HPDE6-E6E7 (cell line): ENCODE measurements at regions not wholly inside any gene's neighbourhood (a gene's known extent, or its start where the extent isn't known, plus 50 kb on each side); places are given as distances from the start of the nearest gene placed in this dataset.

Source experiments
- DNase-seq: peaks from one replicate; pipeline ENCODE4 v3.0.0; 2011; ENCODE audit warnings: missing footprints; ENCODE audit errors: extremely low spot score

DNA sequence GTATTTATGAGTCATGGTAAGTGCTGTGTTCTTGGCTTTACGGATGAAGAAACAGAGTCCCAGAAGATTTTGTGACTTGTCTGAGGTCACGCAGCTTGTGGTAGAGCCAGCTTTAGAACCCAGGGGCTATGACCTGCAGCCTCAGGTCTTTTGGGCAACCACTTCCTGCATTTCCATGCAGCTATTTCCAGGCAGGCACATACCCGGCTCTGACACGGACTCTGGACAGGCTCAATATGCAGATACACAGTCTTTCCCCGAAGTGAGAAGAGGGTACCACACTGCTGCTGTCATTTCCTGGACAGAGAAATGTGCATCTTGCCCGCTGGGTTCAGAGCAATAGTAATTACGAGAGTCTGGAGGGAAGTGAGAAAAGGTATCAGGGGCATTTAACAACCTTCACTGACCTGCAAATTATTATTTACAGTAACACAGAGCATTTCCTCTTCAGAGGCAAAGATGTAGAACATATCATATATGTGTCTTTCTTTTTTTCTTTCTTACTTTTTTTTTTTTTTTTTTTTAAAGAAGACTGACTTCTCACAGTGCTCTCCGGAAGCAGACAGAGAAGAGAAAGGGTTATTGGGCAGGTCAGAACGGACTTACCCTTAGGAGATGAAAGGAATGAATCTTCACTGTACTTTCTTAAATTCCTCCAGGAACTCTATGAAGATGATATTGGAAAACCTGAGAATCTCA lies 185.1 kb downstream of the CLIC5 start:
- no peak for DNase-seq

DNA sequence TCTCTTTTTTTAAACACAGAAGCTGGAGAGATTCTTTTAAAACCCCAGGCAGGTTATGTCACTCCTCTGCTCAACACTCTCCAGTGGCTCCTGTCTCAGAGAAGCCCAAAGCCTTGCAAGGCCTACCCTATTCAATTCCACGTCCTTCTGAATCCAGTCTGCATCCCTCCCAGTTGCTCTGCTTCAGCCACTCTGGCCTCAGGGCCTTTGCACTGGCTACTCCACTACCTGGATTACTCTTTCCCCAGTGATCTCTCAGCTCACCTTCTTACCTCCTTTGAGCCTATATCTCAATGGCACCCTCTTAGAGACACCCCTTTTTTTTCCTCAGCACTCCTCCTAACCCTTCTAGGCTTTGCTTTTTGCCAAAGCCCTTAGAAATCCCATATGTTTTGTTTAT lies 185.8 kb downstream of the CLIC5 start:
- no peak for DNase-seq

GRCh38 chr6:45827952-45828530 lies 187.6 kb downstream of the CLIC5 start:
- DNase-seq: no peak

- no peak for DNase-seq
Observed at GRCh38 chr6:45822873-45823272, 192.8 kb downstream of the CLIC5 start.

- DNase-seq: no peak
Observed at GRCh38 chr6:45822246-45822812, 193.3 kb downstream of the CLIC5 start.

GRCh38 chr6:45818655-45819054 lies 197.0 kb downstream of the CLIC5 start:
- no peak for DNase-seq

GRCh38 chr6:45816674-45817297 lies 198.9 kb downstream of the CLIC5 start:
- no peak for DNase-seq

GRCh38 chr6:45815466-45816125 lies 200.1 kb downstream of the CLIC5 start:
- no peak for DNase-seq

GRCh38 chr6:45814772-45815171 lies 200.9 kb downstream of the CLIC5 start:
- no peak for DNase-seq

DNA sequence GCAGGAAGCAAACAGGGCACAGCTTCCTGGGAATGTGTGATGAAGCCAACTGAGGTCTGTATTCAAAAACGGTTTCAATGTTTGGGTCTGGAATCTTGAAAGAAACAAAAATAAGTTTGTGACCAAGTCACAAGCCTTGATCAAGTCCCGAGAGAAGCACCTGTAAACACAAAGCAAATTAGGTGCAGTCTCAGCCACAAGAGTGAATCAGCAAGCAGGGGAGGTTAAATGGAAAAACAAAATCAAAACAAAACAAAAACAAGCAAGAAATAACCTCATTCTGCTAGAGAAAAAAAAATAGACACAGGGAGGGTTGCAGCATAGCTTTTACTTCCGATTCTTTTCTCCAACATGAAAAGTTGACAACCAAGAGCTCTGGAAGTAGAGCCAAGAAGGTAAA lies 201.7 kb downstream of the CLIC5 start:
- DNase-seq: no peak

DNA sequence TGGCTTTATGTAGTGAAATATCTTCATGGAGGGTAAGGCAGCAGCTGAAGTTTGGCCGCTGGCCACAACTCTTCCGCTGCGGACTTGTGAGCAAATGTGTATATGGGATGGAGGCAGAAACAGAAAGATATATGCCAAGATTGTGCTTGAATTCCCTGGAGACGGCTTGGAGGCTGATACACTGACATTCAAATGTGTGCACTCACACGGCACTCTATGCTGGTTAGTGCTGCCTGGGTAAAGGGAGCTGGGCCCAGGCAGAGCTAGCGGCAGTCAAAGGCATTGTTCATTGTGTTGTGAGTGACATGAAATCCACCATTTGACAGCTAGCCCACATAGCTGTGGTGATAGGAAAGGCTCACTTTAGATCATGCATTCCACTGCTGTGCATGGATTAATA lies 202.7 kb downstream of the CLIC5 start:
- no peak for DNase-seq

- DNase-seq: no peak
Observed at GRCh38 chr6:45808917-45809316, 206.7 kb downstream of the CLIC5 start.

- DNase-seq: no peak
Observed at GRCh38 chr6:45808042-45808645, 207.5 kb downstream of the CLIC5 start.

DNA sequence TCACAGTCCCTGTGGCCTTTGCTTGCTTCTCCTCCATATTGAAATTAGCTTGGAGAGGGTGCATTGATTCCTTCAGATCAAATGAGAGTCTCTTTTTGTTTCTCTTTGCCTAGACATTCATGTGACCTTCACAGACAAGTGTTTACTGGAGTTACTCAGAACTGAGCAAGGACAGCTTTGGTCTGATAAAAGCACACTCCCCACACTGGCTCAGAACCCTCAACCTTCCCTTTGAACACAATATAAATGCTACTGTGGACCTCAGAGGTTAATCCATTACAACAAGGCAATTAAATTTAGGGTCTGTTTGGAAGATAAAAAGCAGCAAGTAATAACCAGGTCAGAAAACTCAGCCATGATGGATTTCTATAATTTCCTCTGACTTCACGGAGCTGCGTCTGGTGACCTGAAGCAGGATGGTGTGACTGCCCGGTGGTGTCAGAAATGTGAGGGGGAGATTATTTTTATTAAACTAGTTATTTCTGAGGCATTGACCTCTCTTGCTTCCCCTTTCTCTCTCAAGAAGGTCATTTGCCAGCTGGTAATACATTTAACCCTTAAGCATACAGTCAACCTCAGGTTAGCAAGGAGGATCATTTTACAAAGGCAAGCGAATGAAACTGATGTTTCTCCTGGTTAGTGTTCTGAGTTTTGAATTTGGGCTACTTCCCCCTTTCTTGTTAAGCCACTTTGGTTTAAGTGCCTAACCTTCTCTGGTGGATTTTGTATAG lies 208.2 kb downstream of the CLIC5 start:
- DNase-seq: no peak

DNA sequence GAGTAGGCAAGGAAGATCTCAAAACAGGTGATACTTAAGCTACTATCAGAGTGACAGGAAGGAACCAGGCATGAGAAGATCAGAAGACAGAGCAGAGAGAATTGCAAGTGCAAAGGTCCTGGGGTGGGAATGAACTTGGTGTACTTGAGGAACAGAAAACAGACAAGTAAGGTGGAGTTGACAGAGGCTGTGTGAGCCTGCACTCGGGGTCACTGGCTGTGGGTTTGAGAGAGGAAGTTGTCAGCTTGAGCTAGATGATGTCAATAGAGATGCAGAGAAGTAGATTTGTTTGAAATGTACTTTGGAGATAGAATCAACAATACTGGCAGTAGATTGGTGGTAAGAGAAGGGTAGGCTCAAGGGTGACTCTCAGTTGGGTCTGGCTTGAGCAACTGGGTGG lies 209.5 kb downstream of the CLIC5 start:
- no peak for DNase-seq

DNA sequence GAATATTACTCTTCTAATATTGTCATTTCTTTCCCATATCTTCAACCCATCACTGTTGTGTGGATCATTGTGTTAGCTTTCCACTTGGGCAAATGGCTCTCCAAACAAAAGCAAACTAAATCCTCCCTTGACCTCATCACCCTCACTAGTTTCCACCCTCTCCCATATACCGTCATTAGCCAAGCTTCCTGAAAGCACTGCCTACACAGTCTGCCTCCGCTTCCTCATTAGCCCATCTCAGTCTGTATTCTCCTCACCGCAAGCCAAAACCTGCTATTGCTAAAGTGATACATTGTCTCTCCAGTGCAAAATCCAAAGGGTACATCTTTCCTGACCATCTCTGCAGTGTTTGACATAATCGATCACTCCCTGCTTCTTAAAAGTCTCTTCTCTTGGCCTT lies 212.6 kb downstream of the CLIC5 start:
- no peak for DNase-seq

GRCh38 chr6:45801471-45802289 lies 214.0 kb downstream of the CLIC5 start:
- no peak for DNase-seq

- DNase-seq: no peak
Observed at GRCh38 chr6:45800911-45801310, 214.7 kb downstream of the CLIC5 start.

DNA sequence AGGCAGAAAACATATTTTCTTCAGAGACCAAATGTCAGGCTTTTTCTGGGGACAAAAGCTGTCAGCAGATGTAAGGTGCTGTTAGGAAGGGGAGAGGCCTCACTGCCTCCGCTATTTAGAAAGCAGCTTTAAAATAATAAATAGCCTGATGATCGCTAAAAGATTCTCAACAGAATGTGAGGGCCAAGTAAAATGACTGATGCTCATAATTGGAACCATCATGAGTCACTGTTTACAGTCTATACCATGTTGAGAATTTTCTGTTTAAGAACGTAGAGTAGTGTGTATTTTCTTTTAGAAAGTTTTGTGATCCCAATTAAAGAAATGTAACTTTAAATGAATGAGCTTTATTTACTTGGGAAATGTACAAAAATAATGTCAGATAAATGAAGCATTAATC lies 220.0 kb downstream of the CLIC5 start:
- no peak for DNase-seq

GRCh38 chr6:45794465-45794864 lies 221.2 kb downstream of the CLIC5 start:
- DNase-seq: no peak
